ENCODE measurements at regions not wholly inside any gene's neighbourhood (a gene's known extent, or its start where the extent isn't known, plus 50 kb on each side); places are given as distances from the start of the nearest gene placed in this dataset.

GRCh38 chr6:114418304-114418972, 75.6 kb upstream of the HS3ST5 start:
- no peak for TF ChIP-seq POLR2AphosphoS5 (IDR thresholded peaks at IDR 0.05)
- TF ChIP-seq EP300 (IDR thresholded peaks at IDR 0.05) = no peak
- no peak for TF ChIP-seq POLR2A (IDR thresholded peaks at IDR 0.05)
- TF ChIP-seq CTCF (IDR thresholded peaks at IDR 0.05) = no peak
- Histone ChIP-seq H3K27me3 (no peaks in the 10 kb centered on the region), H3K4me3 (no peak overlapping the region), H3K9me3 (no peaks in the 10 kb centered on the region), H3K4me1 (no peaks in the 10 kb centered on the region), H3K36me3 (no peaks in the 10 kb centered on the region), H3K27ac (no peak overlapping the region)
- 79 to 81% methylated on average over 5 of the region's 5 CpGs for WGBS, 2 donors
- no peak for DNase-seq
- intact Hi-C loops (cut with DNase I) = no loop called here

GRCh38 chr6:114407426-114408035, 64.7 kb upstream of the HS3ST5 start:
- Histone ChIP-seq H3K4me3 (no peak overlapping the region), H3K4me1 (no peaks in the 10 kb centered on the region), H3K36me3 (no peaks in the 10 kb centered on the region), H3K9me3 (no peaks in the 10 kb centered on the region), H3K27ac (no peak overlapping the region), H3K27me3 (no peaks in the 10 kb centered on the region)
- TF ChIP-seq POLR2AphosphoS5 (IDR thresholded peaks at IDR 0.05) (no peak), EP300 (IDR thresholded peaks at IDR 0.05) (no peak), CTCF (IDR thresholded peaks at IDR 0.05) (no peak), POLR2A (IDR thresholded peaks at IDR 0.05) (no peak)
- intact Hi-C loops (cut with DNase I) = no loop called here
- 75 to 86% methylated on average over 6 of the region's 6 CpGs for WGBS, 2 donors
- DNase-seq = no peak

GRCh38 chr6:114404339-114404955, 61.6 kb upstream of the HS3ST5 start:
- WGBS, 2 donors = 87 to 88% methylated on average over 1 of the region's 1 CpG
- no peak for DNase-seq
- H3K4me3 ChIP-seq = no peak overlapping the region
- no peaks in the 10 kb centered on the region for H3K36me3 ChIP-seq
- H3K27me3 ChIP-seq = no peaks in the 10 kb centered on the region
- H3K4me1 ChIP-seq = no peaks in the 10 kb centered on the region
- no peaks in the 10 kb centered on the region for H3K9me3 ChIP-seq
- intact Hi-C loops (cut with DNase I) = no loop called here
- no peak for TF ChIP-seq CTCF (IDR thresholded peaks at IDR 0.05)
- TF ChIP-seq POLR2AphosphoS5 (IDR thresholded peaks at IDR 0.05) = no peak
- TF ChIP-seq EP300 (IDR thresholded peaks at IDR 0.05) = no peak
- TF ChIP-seq POLR2A (IDR thresholded peaks at IDR 0.05) = no peak
- no peak overlapping the region for H3K27ac ChIP-seq

GRCh38 chr6:114403858-114404257, 61.0 kb upstream of the HS3ST5 start:
- no peaks in the 10 kb centered on the region for H3K36me3 ChIP-seq
- WGBS, 2 donors = 90% methylated on average over 1 of the region's 1 CpG
- H3K27ac ChIP-seq = no peak overlapping the region
- TF ChIP-seq POLR2AphosphoS5 (IDR thresholded peaks at IDR 0.05) = no peak
- TF ChIP-seq POLR2A (IDR thresholded peaks at IDR 0.05) = no peak
- TF ChIP-seq EP300 (IDR thresholded peaks at IDR 0.05) = no peak
- TF ChIP-seq CTCF (IDR thresholded peaks at IDR 0.05) = no peak
- DNase-seq = no peak
- H3K4me3 ChIP-seq = no peak overlapping the region
- H3K9me3 ChIP-seq = no peaks in the 10 kb centered on the region
- intact Hi-C loops (cut with DNase I) = no loop called here
- H3K4me1 ChIP-seq = no peaks in the 10 kb centered on the region
- H3K27me3 ChIP-seq = no peaks in the 10 kb centered on the region
